ENCODE measurements at regions not wholly inside any gene's neighbourhood (a gene's known extent, or its start where the extent isn't known, plus 50 kb on each side); places are given as distances from the start of the nearest gene placed in this dataset.

- no peaks in the 10 kb centered on the region for H3K27me3 ChIP-seq
- intact Hi-C loops (cut with DNase I), result no loop called here
- no peak overlapping the region for H3K27ac ChIP-seq
- DNase-seq, result no peak
- no peaks in the 10 kb centered on the region for H3K36me3 ChIP-seq
- no peak for TF ChIP-seq CTCF (IDR thresholded peaks at IDR 0.05)
- H3K4me3 ChIP-seq, result no peak overlapping the region
- H3K9ac ChIP-seq (ENCODE audit: low read depth in 2 of 2, low read length in 2 of 2), result no peak overlapping the region
- H3K4me1 ChIP-seq, result no peaks in the 10 kb centered on the region
- H3K9me3 ChIP-seq, result no peaks in the 10 kb centered on the region
Measured at GRCh38 chrX:22689290-22689689, 310.5 kb upstream of the DDX53 start.

GRCh38 chrX:22690116-22690515, 309.6 kb upstream of the DDX53 start:
- no peak for TF ChIP-seq CTCF (IDR thresholded peaks at IDR 0.05)

DNA sequence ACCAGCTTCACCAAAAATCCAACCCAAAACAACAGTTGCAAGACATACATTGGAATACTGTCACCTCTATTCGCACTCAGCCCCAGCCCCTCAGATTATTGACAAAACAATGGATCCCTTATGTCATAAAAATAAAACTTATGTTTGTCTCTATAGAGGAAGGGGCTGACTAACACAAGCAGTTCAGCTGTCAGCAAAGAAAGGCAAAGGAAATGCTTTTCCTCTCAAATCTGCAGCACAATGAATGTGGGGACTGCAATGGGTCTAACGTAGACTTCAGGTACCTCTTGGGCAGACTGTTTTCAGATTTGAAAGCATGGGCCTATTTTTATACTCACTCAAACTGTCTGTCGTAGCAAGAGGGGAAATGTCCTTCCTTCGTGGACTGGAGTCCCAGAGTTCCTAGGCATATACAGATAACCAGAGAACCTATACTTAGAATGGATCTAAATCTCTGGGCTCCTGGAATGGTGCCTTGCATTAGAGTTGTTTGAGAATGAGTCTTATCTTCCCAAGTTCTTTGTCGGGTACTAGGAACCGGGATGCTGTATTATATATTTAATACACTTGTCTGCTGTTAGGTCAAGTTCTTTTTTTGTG, 307.7 kb upstream of the DDX53 start:
- intact Hi-C loops (cut with DNase I), result no loop called here
- no peaks in the 10 kb centered on the region for H3K4me1 ChIP-seq
- H3K27ac ChIP-seq, result no peak overlapping the region
- H3K27me3 ChIP-seq, result no peaks in the 10 kb centered on the region
- H3K9me3 ChIP-seq, result no peaks in the 10 kb centered on the region
- H3K36me3 ChIP-seq, result no peaks in the 10 kb centered on the region
- no peak for DNase-seq
- no peak for TF ChIP-seq CTCF (IDR thresholded peaks at IDR 0.05)
- no peak overlapping the region for H3K9ac ChIP-seq (ENCODE audit: low read depth in 2 of 2, low read length in 2 of 2)
- H3K4me3 ChIP-seq, result no peak overlapping the region

More at GRCh38 chrX:22690116-22690515, 309.6 kb upstream of the DDX53 start:
- Histone ChIP-seq H3K9ac (ENCODE audit: low read depth in 2 of 2, low read length in 2 of 2) (no peak overlapping the region), H3K27me3 (no peaks in the 10 kb centered on the region), H3K4me3 (no peak overlapping the region), H3K27ac (no peak overlapping the region), H3K36me3 (no peaks in the 10 kb centered on the region), H3K4me1 (no peaks in the 10 kb centered on the region), H3K9me3 (no peaks in the 10 kb centered on the region)
- intact Hi-C loops (cut with DNase I), result no loop called here
- DNase-seq, result no peak

DNA sequence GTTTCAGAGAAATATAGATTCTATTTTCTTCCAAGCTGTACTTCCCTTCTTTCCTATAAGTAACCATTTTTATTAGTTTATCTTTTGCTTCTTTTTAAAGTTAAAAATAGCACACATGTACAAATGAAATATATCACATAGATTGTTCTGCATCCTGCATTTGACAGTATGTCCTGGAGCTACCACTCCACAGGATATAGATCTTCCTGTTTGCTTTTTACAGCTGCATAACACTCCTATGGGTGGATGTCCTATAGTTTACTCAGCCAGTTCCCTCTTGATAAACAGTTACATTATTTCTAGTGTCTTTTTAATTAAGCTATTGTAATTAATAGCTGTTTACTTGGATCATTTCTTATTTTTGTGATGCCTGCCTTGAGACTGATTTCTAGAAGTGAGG, 301.6 kb upstream of the DDX53 start:
- Histone ChIP-seq H3K27ac (no peak overlapping the region), H3K9ac (ENCODE audit: low read depth in 2 of 2, low read length in 2 of 2) (no peak overlapping the region), H3K9me3 (no peaks in the 10 kb centered on the region), H3K27me3 (no peaks in the 10 kb centered on the region), H3K4me1 (no peaks in the 10 kb centered on the region), H3K36me3 (no peaks in the 10 kb centered on the region), H3K4me3 (no peak overlapping the region)
- intact Hi-C loops (cut with DNase I), result no loop called here
- TF ChIP-seq CTCF (IDR thresholded peaks at IDR 0.05), result no peak
- no peak for DNase-seq

DNA sequence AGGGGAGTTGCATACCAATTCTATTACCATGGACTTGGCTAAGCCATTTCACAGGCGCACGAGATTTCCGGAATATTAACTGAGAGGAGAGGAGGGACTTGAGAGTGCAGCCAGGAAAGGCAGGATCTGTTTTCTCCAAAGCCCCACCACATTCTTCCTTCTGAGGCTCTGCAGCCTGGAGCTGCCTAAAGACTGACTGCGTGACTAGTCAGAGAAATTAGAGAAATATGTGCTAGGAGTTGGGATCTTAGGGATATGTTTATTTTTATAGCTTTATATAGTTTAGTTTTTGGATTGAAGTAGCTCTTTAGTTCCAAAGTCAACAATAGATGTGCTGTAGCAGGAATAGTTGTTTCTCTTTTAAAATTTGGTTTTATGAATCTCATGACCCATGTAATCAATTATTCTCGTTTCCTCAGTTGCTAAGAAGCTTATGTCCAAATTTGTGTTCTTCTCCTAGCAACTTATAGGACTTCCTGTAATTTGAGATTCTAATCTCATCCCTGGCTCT, 300.1 kb upstream of the DDX53 start:
- Histone ChIP-seq H3K27me3 (no peaks in the 10 kb centered on the region), H3K36me3 (no peaks in the 10 kb centered on the region), H3K4me1 (no peaks in the 10 kb centered on the region), H3K9me3 (no peaks in the 10 kb centered on the region), H3K27ac (no peak overlapping the region), H3K9ac (ENCODE audit: low read depth in 2 of 2, low read length in 2 of 2) (no peak overlapping the region), H3K4me3 (no peak overlapping the region)
- TF ChIP-seq CTCF (IDR thresholded peaks at IDR 0.05), result no peak
- intact Hi-C loops (cut with DNase I), result no loop called here
- DNase-seq, result no peak

Data from colonic mucosa (tissue), 4 donors.